SK-N-SH (cell line): ENCODE measurements at regions not wholly inside any gene's neighbourhood (a gene's known extent, or its start where the extent isn't known, plus 50 kb on each side); places are given as distances from the start of the nearest gene placed in this dataset.

Experiments
- CTCF ChIA-PET: fragments of 300-600, 350-600 bp; formaldehyde crosslinking; extraction: SDS; loops from one replicate; lab custom pipeline; 2021; lab: Yijun Ruan, JAX
- POLR2A ChIA-PET: fragments of 350-600 bp; sonication (Branson Sonifier 250); formaldehyde crosslinking; extraction: SDS; loops from one replicate; lab custom pipeline; 2020; ENCODE audit warnings: antibody characterized with exemption, inconsistent platforms; lab: Yijun Ruan, JAX
- DNase-seq: peaks from one replicate; pipeline ENCODE4 v3.0.0; 2012
- H2AFZ ChIP-seq: fragments of 200-600 bp; sonication (generic); 2 replicates; pipeline ENCODE4 v1.8.1; 2016; ENCODE audit warnings: antibody characterized with exemption, mild to moderate bottlenecking, low read depth
- H3F3A ChIP-seq: fragments of 200-600 bp; sonication (generic); replicated peaks from 2 replicates; pipeline ENCODE3; 2016; ENCODE audit warnings: antibody characterized with exemption, mild to moderate bottlenecking; ENCODE audit not compliant: insufficient read depth
- H3K27ac ChIP-seq, 2 experiments: fragments of 200-500 bp in 1 of 2; fragments of 200-600 bp in 1 of 2; sonication (Bioruptor generic) in 1 of 2; sonication (generic), shearing (Covaris generic) in 1 of 2; 2 replicates each; pipeline versions ENCODE4 v1.5.1 to v1.6.1; 2014 to 2016; ENCODE audit warnings: low read depth in 2 of 2, inconsistent platforms in 1 of 2, low read length in 1 of 2, mild to moderate bottlenecking in 1 of 2, mixed read lengths in 1 of 2
- H3K27me3 ChIP-seq: fragments of 200-600 bp; sonication (generic), shearing (Covaris generic); 2 replicates; pipeline ENCODE4 v1.6.1; 2016; ENCODE audit warnings: mixed run types; ENCODE audit not compliant: insufficient read depth
- H3K36me3 ChIP-seq, 2 experiments: fragments of 200-500 bp in 1 of 2; fragments of 200-600 bp in 1 of 2; sonication (Bioruptor generic) in 1 of 2; sonication (generic) in 1 of 2; replicated peaks in 1 of 2; 2 replicates each; pipeline versions ENCODE3 to v1.5.1; 2014 to 2016; ENCODE audit warnings: low read length in 1 of 2, mild to moderate bottlenecking in 1 of 2; ENCODE audit not compliant: insufficient read depth in 2 of 2, control insufficient read depth in 1 of 2
- H3K4me1 ChIP-seq, 2 experiments: fragments of 200-500 bp in 1 of 2; fragments of 200-600 bp in 1 of 2; sonication (Bioruptor generic) in 1 of 2; sonication (generic), shearing (Covaris generic) in 1 of 2; 2 replicates each; pipeline versions ENCODE4 v1.5.1 to v1.6.1; 2014 to 2016; ENCODE audit warnings: low read depth in 1 of 2, low read length in 1 of 2, mixed run types in 1 of 2; ENCODE audit not compliant: insufficient read depth in 2 of 2, control insufficient read depth in 1 of 2
- H3K4me2 ChIP-seq: fragments of 200-600 bp; sonication (generic), shearing (Covaris generic); 2 replicates; pipeline ENCODE4 v1.6.1; 2017; ENCODE audit warnings: mixed run types
- H3K4me3 ChIP-seq, 2 experiments: fragments of 200-500 bp in 1 of 2; fragments of 200-600 bp in 1 of 2; sonication (Bioruptor generic) in 1 of 2; sonication (generic), shearing (Covaris generic) in 1 of 2; 2 replicates each; pipeline versions ENCODE4 v1.5.1 to v1.8.1; 2014 to 2016; ENCODE audit warnings: low read depth in 2 of 2, inconsistent platforms in 1 of 2, low read length in 1 of 2, mild to moderate bottlenecking in 1 of 2, mixed read lengths in 1 of 2, moderate library complexity in 1 of 2
- H3K79me2 ChIP-seq: fragments of 200-600 bp; sonication (generic); 2 replicates; pipeline ENCODE4 v1.8.1; 2017; ENCODE audit warnings: mild to moderate bottlenecking; ENCODE audit not compliant: insufficient read depth
- H3K9ac ChIP-seq: fragments of 200-600 bp; sonication (generic); 2 replicates; pipeline ENCODE4 v1.6.1; 2017; ENCODE audit warnings: mixed run types
- H3K9me2 ChIP-seq: fragments of 200-600 bp; sonication (generic); 2 replicates; pipeline ENCODE4 v1.6.1; 2017; ENCODE audit warnings: mixed run types
- H3K9me3 ChIP-seq: fragments of 200-600 bp; sonication (generic); 2 replicates; pipeline ENCODE4 v1.6.1; 2017; ENCODE audit warnings: mixed run types, mild to moderate bottlenecking, moderate library complexity
- H4K20me1 ChIP-seq: fragments of 200-600 bp; sonication (generic); 2 replicates; pipeline ENCODE4 v1.6.1; 2017; ENCODE audit warnings: mild to moderate bottlenecking, mixed run types; ENCODE audit not compliant: insufficient read depth
- ELF1 ChIP-seq: IDR thresholded peaks from 2 replicates; pipeline ENCODE4 v1.4.0; 2012
- EP300 ChIP-seq, 2 experiments: IDR thresholded peaks; 2 replicates each; pipeline versions ENCODE4 v1.4.0 to v1.6.1; 2012; ENCODE audit warnings: borderline replicate concordance in 1 of 2, low read depth in 1 of 2, low read length in 1 of 2
- EZH2phosphoT487 ChIP-seq: fragments of 200-600 bp; sonication (generic); IDR thresholded peaks from 2 replicates; pipeline ENCODE4 v1.6.1; 2017; ENCODE audit warnings: low read depth, mixed run types, mild to moderate bottlenecking, antibody characterized with exemption, moderate library complexity, borderline replicate concordance
- FOSL2 ChIP-seq: IDR thresholded peaks from 2 replicates; pipeline ENCODE4 v1.4.0; 2012; ENCODE audit warnings: low read depth, mild to moderate bottlenecking, moderate library complexity, borderline replicate concordance
- FOXM1 ChIP-seq: IDR thresholded peaks from 2 replicates; pipeline ENCODE4 v1.4.0; 2012; ENCODE audit warnings: low read depth, mild to moderate bottlenecking
- GABPA ChIP-seq: IDR thresholded peaks from 2 replicates; pipeline ENCODE4 v1.4.0; 2012; ENCODE audit warnings: low read depth, mild to moderate bottlenecking
- GATA2 ChIP-seq: sonication (generic); formaldehyde crosslinking; IDR thresholded peaks from 2 replicates; pipeline ENCODE4 v1.5.0; 2020; ENCODE audit warnings: mild to moderate bottlenecking, missing genetic modification reagents
- MAX ChIP-seq: IDR thresholded peaks from 2 replicates; pipeline ENCODE4 v1.4.0; 2012; ENCODE audit warnings: low read depth
- MEF2A ChIP-seq: IDR thresholded peaks from 2 replicates; pipeline ENCODE4 v1.4.0; 2012; ENCODE audit warnings: low read depth, borderline replicate concordance
- MXI1 ChIP-seq: IDR thresholded peaks from 2 replicates; pipeline ENCODE4 v1.6.1; 2012; ENCODE audit warnings: mild to moderate bottlenecking, low read depth, low read length, improper control_type of control experiment
- NFIC ChIP-seq: IDR thresholded peaks from 2 replicates; pipeline ENCODE4 v1.4.0; 2012; ENCODE audit warnings: borderline replicate concordance
- PBX3 ChIP-seq: IDR thresholded peaks from 2 replicates; pipeline ENCODE4; 2012
- POLR2AphosphoS5 ChIP-seq: IDR thresholded peaks from 2 replicates; pipeline ENCODE4 v1.6.1; 2012; ENCODE audit warnings: low read depth, low read length
- RCOR1 ChIP-seq: fragments of 150-350 bp; IDR thresholded peaks from 2 replicates; pipeline ENCODE4 v1.6.1; 2017; ENCODE audit warnings: antibody characterized with exemption, low read length
- RXRA ChIP-seq: IDR thresholded peaks from 2 replicates; pipeline ENCODE4 v1.4.0; 2012; ENCODE audit warnings: low read depth, mild to moderate bottlenecking, borderline replicate concordance
- SIN3A ChIP-seq: IDR thresholded peaks from 2 replicates; pipeline ENCODE4 v1.6.1; 2012; ENCODE audit warnings: low read depth, mild to moderate bottlenecking, low read length, moderate library complexity, borderline replicate concordance
- TCF12 ChIP-seq: IDR thresholded peaks from 2 replicates; pipeline ENCODE4 v1.4.0; 2012
- USF1 ChIP-seq: IDR thresholded peaks from 2 replicates; pipeline ENCODE4 v1.4.0; 2012; ENCODE audit warnings: low read depth, borderline replicate concordance
- ZBTB33 ChIP-seq: IDR thresholded peaks from 2 replicates; pipeline ENCODE4 v1.4.0; 2012; ENCODE audit warnings: low read depth, borderline replicate concordance
- WGBS: methylation state at CpG from one replicate; pipeline ENCODE4 v1.1.6; 2017; ENCODE audit warnings: low lambda C conversion rate; 5-methylcytosine and 5-hydroxymethylcytosine counted together
- TF ChIP-seq, protein P1 (sequence below): fragments of 150-350 bp; IDR thresholded peaks from 2 replicates; pipeline ENCODE4 v1.6.1; 2017; ENCODE audit warnings: antibody characterized with exemption, low read length, low read depth, borderline replicate concordance

- DNase-seq = no peak
- Histone ChIP-seq H3K79me2 (no peaks in the 10 kb centered on the region), H3K27ac (no peak overlapping the region), H2AFZ (no peak overlapping the region), H3K36me3 (peaks cover 0 to 2% of the 10 kb centered on the region in 2 experiments), H3K27me3 (no peaks in the 10 kb centered on the region), H3K9me2 (no peaks in the 10 kb centered on the region), H4K20me1 (no peaks in the 10 kb centered on the region), H3K4me1 (peaks cover 0 to 21% of the 10 kb centered on the region in 2 experiments; a peak in 2 of 4 replicates), H3F3A (peaks cover 16% of the 10 kb centered on the region), H3K9me3 (0 out of 2 replicates have a peak, but pooled peaks cover 5% of the 10 kb centered on the region), H3K9ac (no peak overlapping the region), H3K4me3 (no peak overlapping the region), H3K4me2 (no peak overlapping the region)
- ChIA-PET CTCF (no interaction called here), POLR2A (no interaction called here)
- 81% methylated on average over 1 of the region's 1 CpG for WGBS
- TF ChIP-seq RCOR1 (no peak), FOXM1 (no peak), ELF1 (no peak), PBX3 (no peak), MEF2A (no peak), RXRA (no peak), POLR2AphosphoS5 (no peak), USF1 (no peak), EZH2phosphoT487 (no peak), FOSL2 (no peak), GATA2 (CRISPR knock-in tag) (no peak), MXI1 (no peak), GABPA (no peak), TCF12 (no peak)
- TF ChIP-seq, protein P1, sequence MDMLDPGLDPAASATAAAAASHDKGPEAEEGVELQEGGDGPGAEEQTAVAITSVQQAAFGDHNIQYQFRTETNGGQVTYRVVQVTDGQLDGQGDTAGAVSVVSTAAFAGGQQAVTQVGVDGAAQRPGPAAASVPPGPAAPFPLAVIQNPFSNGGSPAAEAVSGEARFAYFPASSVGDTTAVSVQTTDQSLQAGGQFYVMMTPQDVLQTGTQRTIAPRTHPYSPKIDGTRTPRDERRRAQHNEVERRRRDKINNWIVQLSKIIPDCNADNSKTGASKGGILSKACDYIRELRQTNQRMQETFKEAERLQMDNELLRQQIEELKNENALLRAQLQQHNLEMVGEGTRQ = no peak
Measured at GRCh38 chr6:71474942-71475341, 186.3 kb downstream of the OGFRL1 start.

- POLR2A ChIA-PET = no interaction called here
- CTCF ChIA-PET = interaction anchor here (0.9 kb wide), 1 partner anchor 23 kb away, joined by 3 read pairs; no protein-coding TSS in a partner anchor
- Histone ChIP-seq H2AFZ (peak overlapping the region; percentile 39; the same call in 1 of the 2 replicates), H3K9me2 (no peaks in the 10 kb centered on the region), H3K27ac (no peak overlapping the region), H3F3A (peaks cover 16% of the 10 kb centered on the region), H3K9ac (no peak overlapping the region), H3K79me2 (no peaks in the 10 kb centered on the region), H4K20me1 (no peaks in the 10 kb centered on the region), H3K9me3 (no peaks in the 10 kb centered on the region), H3K4me3 (no peak overlapping the region), H3K4me2 (no peak overlapping the region), H3K36me3 (no peaks in the 10 kb centered on the region), H3K27me3 (no peaks in the 10 kb centered on the region), H3K4me1 (peaks cover 0 to 22% of the 10 kb centered on the region in 2 experiments; a peak in 2 of 4 replicates)
- TF ChIP-seq SIN3A (no peak), EP300 (IDR thresholded peaks at IDR 0.05; ENCODE audit: borderline replicate concordance in 1 of 2, low read depth in 1 of 2, low read length in 1 of 2) (no peak), ZBTB33 (no peak), NFIC (no peak), MAX (no peak)
- WGBS = 63% methylated on average over 4 of the region's 4 CpGs
- no peak for DNase-seq
Measured at GRCh38 chr6:71476371-71476770, 187.8 kb downstream of the OGFRL1 start.
